ENCODE measurements at regions not wholly inside any gene's neighbourhood (a gene's known extent, or its start where the extent isn't known, plus 50 kb on each side); places are given as distances from the start of the nearest gene placed in this dataset.

GRCh38 chr9:102461156-102461819 is 533.8 kb upstream of the CYLC2 start:
- no peak overlapping the region for H3K27ac ChIP-seq (ENCODE audit: low read depth, low read length, poor library complexity, severe bottlenecking)

GRCh38 chr9:102459828-102460227 is 535.3 kb upstream of the CYLC2 start:
- peaks cover 6% of the 10 kb centered on the region for H3K9me3 ChIP-seq (ENCODE audit: low read depth, low read length, poor library complexity, severe bottlenecking)
- no peak overlapping the region for H3K4me3 ChIP-seq (ENCODE audit: low read depth, low read length, poor library complexity, severe bottlenecking)
- DNase-seq (ENCODE audit: low spot score) = no peak
- BruUV-seq (replicated peaks) = no TSS peak
- H3K36me3 ChIP-seq (ENCODE audit: insufficient read depth, low read length, poor library complexity, severe bottlenecking) = no peaks in the 10 kb centered on the region
- POLR2A ChIA-PET (ENCODE audit: low non-redundant PET) = no interaction called here
- no peaks in the 10 kb centered on the region for H3K4me1 ChIP-seq (ENCODE audit: insufficient read depth, low read length, poor library complexity, severe bottlenecking)
- CTCF ChIA-PET = no interaction called here
- intact Hi-C loops (cut with micrococcal nuclease; ENCODE audit: unreplicated experiment) = no loop called here
- TF ChIP-seq EZH2 (IDR thresholded peaks at IDR 0.05; ENCODE audit: borderline replicate concordance, low read depth, low read length, poor library complexity, severe bottlenecking) (no peak), CTCF (conservative IDR thresholded peaks at IDR 0.05; ENCODE audit: low read depth, low read length) (no peak)
- H3K27ac ChIP-seq (ENCODE audit: low read depth, low read length, poor library complexity, severe bottlenecking) = no peak overlapping the region
- H3K27me3 ChIP-seq (replicated peaks; ENCODE audit: insufficient read depth, low read depth, low read length, poor library complexity) = no peaks in the 10 kb centered on the region

More at GRCh38 chr9:102461156-102461819, 533.8 kb upstream of the CYLC2 start:
- no TSS peak for BruUV-seq (replicated peaks)
- Histone ChIP-seq H3K9me3 (ENCODE audit: low read depth, low read length, poor library complexity, severe bottlenecking) (peaks cover 6% of the 10 kb centered on the region), H3K4me1 (ENCODE audit: insufficient read depth, low read length, poor library complexity, severe bottlenecking) (no peaks in the 10 kb centered on the region), H3K4me3 (ENCODE audit: low read depth, low read length, poor library complexity, severe bottlenecking) (no peak overlapping the region), H3K36me3 (ENCODE audit: insufficient read depth, low read length, poor library complexity, severe bottlenecking) (no peaks in the 10 kb centered on the region), H3K27me3 (replicated peaks; ENCODE audit: insufficient read depth, low read depth, low read length, poor library complexity) (no peaks in the 10 kb centered on the region)
- intact Hi-C loops (cut with micrococcal nuclease; ENCODE audit: unreplicated experiment) = no loop called here
- TF ChIP-seq CTCF (conservative IDR thresholded peaks at IDR 0.05; ENCODE audit: low read depth, low read length) (no peak), EZH2 (IDR thresholded peaks at IDR 0.05; ENCODE audit: borderline replicate concordance, low read depth, low read length, poor library complexity, severe bottlenecking) (no peak)
- POLR2A ChIA-PET (ENCODE audit: low non-redundant PET) = no interaction called here
- CTCF ChIA-PET = no interaction called here
- no peak for DNase-seq (ENCODE audit: low spot score)

- BruUV-seq (replicated peaks) = no TSS peak
- CTCF ChIA-PET = no interaction called here
- no peak for DNase-seq (ENCODE audit: low spot score)
Observed at GRCh38 chr9:102456562-102456961, 538.6 kb upstream of the CYLC2 start.

More at GRCh38 chr9:102456562-102456961, 538.6 kb upstream of the CYLC2 start:
- no peaks in the 10 kb centered on the region for H3K4me1 ChIP-seq (ENCODE audit: insufficient read depth, low read length, poor library complexity, severe bottlenecking)
- H3K36me3 ChIP-seq (ENCODE audit: insufficient read depth, low read length, poor library complexity, severe bottlenecking) = no peaks in the 10 kb centered on the region
- TF ChIP-seq CTCF (conservative IDR thresholded peaks at IDR 0.05; ENCODE audit: low read depth, low read length) = no peak
- intact Hi-C loops (cut with micrococcal nuclease; ENCODE audit: unreplicated experiment) = no loop called here
- peaks cover 6% of the 10 kb centered on the region for H3K9me3 ChIP-seq (ENCODE audit: low read depth, low read length, poor library complexity, severe bottlenecking)
- H3K27me3 ChIP-seq (replicated peaks; ENCODE audit: insufficient read depth, low read depth, low read length, poor library complexity) = no peaks in the 10 kb centered on the region
- H3K4me3 ChIP-seq (ENCODE audit: low read depth, low read length, poor library complexity, severe bottlenecking) = no peak overlapping the region
- POLR2A ChIA-PET (ENCODE audit: low non-redundant PET) = no interaction called here
- H3K27ac ChIP-seq (ENCODE audit: low read depth, low read length, poor library complexity, severe bottlenecking) = no peak overlapping the region
